Epithelial cell of proximal tubule (primary cell): ENCODE measurements at regions not wholly inside any gene's neighbourhood (a gene's known extent, or its start where the extent isn't known, plus 50 kb on each side); places are given as distances from the start of the nearest gene placed in this dataset.

Source experiments
- DNase-seq: peaks from one replicate; pipeline ENCODE4 v3.0.0-alpha.2; 2011; ENCODE audit warnings: low read depth
- H3K4me3 ChIP-seq: 2 replicates; pipeline ENCODE4 v1.5.1; 2011; ENCODE audit warnings: low read depth, mild to moderate bottlenecking, low read length
- CTCF ChIP-seq: conservative IDR thresholded peaks from 2 replicates; pipeline ENCODE4 v1.5.1; 2012; ENCODE audit warnings: low read depth, mild to moderate bottlenecking, low read length

DNA sequence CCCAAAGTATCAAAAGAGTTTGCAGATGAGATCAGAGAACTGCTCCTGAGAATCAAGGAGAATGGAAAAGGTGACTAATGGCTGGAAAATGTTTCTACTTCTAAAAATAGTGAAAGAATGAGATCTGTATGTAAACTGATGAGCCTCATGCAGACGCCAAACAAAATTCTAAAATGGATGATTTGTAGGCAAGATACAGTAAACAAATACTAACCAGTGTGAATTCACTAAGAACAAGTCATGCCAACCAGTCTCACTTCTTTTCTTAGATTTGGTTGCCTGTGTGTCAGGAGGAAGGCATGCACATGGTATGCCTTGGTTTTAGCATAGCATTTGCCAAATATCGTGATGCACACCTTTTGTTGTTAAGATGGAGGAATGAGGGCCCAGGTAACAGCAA is 94.9 kb upstream of the PIK3CG start:
- DNase-seq = peak; percentile 66
- no peak overlapping the region for H3K4me3 ChIP-seq
- TF ChIP-seq CTCF = no peak

DNA sequence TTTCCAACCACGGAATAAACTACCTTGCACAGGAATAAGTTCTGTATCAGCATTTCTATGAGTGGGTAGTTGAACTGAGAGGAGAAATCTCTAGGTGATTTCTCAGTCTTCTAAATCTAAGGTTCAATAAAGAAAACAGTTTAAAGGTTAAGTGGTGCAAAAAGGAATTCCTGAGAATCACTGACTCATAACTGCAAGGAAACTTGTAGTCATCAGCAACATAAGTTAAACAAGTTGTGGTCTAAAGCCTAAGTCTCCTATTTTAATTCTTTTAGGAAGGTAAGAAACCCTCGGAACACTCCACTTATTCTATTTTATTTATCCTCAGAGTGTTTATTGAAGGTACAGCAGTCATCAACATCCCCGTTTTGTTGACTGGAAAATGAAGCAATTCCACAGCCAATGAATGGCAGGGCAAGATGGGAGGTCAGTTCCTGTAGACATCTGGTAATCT is 92.4 kb upstream of the PIK3CG start:
- DNase-seq = peak; percentile 83
- TF ChIP-seq CTCF = no peak
- no peak overlapping the region for H3K4me3 ChIP-seq

DNA sequence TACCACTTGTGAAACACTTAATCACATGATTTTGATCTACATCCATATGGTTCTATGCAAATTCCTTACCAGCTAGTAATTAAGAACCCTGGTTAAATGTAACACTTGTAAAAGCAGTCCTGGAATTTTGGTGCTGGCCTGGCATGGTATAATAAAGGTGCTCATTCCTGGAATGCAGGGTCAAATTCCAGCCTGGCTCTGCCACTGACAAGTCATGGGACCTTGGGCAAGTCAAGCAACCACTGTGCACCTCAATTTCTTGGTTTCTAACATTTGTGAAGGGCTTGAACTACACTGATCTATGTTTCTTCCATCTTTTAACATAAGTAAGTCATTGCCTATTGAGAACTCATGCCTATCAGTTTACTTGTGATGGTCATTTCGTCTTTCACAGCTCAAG is 91.9 kb upstream of the PIK3CG start:
- TF ChIP-seq CTCF = no peak
- H3K4me3 ChIP-seq = no peak overlapping the region
- peak; percentile 76 for DNase-seq

DNA sequence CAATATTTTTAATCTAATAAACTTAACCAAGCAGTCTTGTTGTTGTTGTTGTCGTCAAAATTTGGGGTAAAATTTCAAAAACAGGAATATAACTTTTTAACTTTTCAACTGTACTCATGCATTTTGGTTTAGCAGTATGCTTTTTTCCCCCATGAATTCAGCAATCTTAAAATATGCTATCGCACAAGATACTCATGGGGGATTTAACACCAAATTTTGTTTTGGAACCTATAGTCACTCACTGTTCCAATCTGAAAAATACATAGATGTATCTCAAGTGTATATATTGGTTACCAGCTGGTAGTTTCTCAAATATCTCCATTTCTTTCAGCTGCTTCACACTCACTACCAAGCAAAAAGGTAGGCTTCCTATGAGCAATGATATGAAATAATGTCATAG is 91.4 kb upstream of the PIK3CG start:
- TF ChIP-seq CTCF = no peak
- H3K4me3 ChIP-seq = no peak overlapping the region

DNA sequence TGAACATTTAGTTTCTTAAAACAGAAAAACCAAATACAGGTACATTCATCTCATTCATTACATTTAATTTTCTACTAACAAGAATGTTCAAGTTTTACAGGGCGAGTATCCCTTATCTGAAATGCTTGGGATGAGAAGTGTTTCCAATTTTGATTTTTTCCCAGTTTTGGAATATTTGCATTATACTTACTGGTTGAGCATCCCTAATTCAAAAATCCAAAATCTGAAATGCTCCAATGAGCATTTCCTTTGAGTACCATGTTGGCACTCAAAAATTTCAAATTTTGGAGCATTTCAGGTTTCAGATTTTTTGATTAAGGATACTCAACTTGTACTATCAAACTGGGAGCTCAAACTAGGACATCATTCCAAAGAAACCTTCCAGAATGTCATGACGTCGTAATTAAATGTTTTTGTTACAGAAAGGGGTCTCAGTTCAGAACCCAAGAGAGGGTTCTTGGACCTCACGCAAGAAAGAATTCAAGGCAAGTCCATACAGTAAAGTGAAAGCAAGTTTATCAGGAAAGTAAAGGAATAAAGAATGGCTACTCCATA is 90.8 kb upstream of the PIK3CG start:
- no peak for TF ChIP-seq CTCF
- DNase-seq = no peak
- no peak overlapping the region for H3K4me3 ChIP-seq

More for the DNA sequence above, 91.4 kb upstream of the PIK3CG start:
- no peak for DNase-seq

DNA sequence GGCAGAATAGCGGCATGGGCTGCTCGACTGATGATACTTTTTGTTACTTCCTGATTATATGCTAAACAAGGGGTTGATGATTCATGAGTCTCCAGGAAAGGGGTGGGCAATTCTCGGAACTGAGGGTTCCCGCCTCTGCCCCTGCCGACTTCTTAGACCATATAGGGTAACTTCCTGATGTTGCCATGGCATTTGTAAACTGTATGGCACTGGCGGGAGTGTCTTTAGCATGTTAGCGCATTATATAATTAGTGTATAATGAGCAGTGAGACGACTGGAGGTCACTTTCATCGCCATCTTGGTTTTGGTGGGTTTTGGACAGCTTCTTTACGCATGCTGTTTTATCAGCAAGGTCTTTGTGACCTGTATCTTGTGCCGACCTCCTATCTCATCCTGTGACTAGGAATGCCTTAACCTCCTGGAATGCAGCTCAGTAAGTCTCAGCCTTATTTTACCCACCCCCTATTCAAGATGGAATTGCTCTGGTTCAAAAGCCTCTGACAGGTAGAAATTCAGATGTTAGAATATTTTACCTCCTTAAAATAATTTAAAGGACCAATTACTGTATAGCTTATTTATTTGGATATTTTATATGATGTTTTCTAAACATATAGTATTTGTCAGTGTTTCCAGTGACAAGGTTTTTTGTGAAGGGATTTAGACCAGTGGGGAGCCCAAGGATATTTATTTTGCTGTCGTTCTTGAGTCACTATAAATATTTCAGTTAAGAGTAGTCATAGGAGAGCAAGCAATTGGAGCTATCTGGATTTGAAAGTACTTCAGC is 90.1 kb upstream of the PIK3CG start:
- no peak for DNase-seq
- no peak for TF ChIP-seq CTCF
- no peak overlapping the region for H3K4me3 ChIP-seq

DNA sequence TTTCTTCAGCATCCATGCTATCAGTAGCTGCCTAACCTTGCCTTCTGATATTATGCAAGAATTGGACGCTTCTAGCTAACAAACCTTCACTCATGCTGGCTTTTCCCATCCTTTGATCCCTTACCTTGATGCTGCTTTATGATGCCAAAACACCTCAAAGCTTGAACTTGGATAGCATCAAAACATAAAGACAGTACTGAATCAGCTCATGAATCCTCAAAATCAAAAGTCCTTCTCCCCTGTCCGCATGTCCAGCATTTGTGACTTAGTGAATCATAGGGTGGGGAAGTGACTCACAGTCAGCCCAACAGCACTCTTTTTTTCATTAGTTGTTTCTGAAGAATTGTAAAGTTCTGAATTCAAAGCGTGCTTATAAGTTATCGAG is 89.5 kb upstream of the PIK3CG start:
- no peak overlapping the region for H3K4me3 ChIP-seq
- TF ChIP-seq CTCF = no peak
- DNase-seq = peak; percentile 66
